ENCODE measurements at regions not wholly inside any gene's neighbourhood (a gene's known extent, or its start where the extent isn't known, plus 50 kb on each side); places are given as distances from the start of the nearest gene placed in this dataset.
"Not testable (repeated sequence)": the region's sequence is repeated elsewhere in the genome, so short reads cannot be mapped to it uniquely, and the experiment has no call there.

GRCh38 chr3:11739706-11740105 lies 96.0 kb upstream of the VGLL4 start:
- Histone ChIP-seq H3K4me3 (ENCODE audit: low read depth in 1 of 2, low read length in 2 of 2) (no peak overlapping the region), H3K9me3 (ENCODE audit: low read length) (no peaks in the 10 kb centered on the region), H3K4me1 (ENCODE audit: insufficient read depth, low read length) (no peaks in the 10 kb centered on the region), H3K27ac (ENCODE audit: low read depth, low read length) (no peak overlapping the region), H3K9ac (ENCODE audit: low read length) (no peak overlapping the region), H3K36me3 (ENCODE audit: insufficient read depth, low read length) (no peaks in the 10 kb centered on the region), H3K27me3 (ENCODE audit: control insufficient read depth in 1 of 2, insufficient read depth in 2 of 2, low read length in 2 of 2) (no peaks in the 10 kb centered on the region)

DNA sequence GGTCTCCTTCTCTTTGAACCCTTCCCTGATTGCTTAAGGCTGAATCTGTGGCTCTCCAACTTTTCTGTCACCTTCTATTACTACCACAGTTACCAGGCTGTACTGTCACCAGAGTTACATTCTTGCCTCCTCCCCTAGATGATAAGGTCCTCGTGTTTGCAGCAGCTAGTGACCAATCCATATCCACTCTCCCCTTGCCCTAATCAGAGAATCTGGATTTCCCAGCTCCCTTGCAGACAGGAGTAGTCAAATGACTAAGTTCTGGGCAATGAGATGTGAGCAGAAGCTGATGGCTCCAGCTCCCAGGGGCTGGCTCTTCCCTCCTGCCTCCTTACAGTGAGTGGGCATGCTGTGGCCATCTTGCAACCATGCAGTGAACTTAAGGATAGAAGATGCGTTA lies 95.4 kb upstream of the VGLL4 start:
- Histone ChIP-seq H3K36me3 (ENCODE audit: insufficient read depth, low read length) (no peaks in the 10 kb centered on the region), H3K9me3 (ENCODE audit: low read length) (no peaks in the 10 kb centered on the region), H3K9ac (ENCODE audit: low read length) (no peak overlapping the region), H3K27me3 (ENCODE audit: control insufficient read depth in 1 of 2, insufficient read depth in 2 of 2, low read length in 2 of 2) (no peaks in the 10 kb centered on the region), H3K4me3 (ENCODE audit: low read depth in 1 of 2, low read length in 2 of 2) (no peak overlapping the region), H3K4me1 (ENCODE audit: insufficient read depth, low read length) (no peaks in the 10 kb centered on the region), H3K27ac (ENCODE audit: low read depth, low read length) (no peak overlapping the region)

DNA sequence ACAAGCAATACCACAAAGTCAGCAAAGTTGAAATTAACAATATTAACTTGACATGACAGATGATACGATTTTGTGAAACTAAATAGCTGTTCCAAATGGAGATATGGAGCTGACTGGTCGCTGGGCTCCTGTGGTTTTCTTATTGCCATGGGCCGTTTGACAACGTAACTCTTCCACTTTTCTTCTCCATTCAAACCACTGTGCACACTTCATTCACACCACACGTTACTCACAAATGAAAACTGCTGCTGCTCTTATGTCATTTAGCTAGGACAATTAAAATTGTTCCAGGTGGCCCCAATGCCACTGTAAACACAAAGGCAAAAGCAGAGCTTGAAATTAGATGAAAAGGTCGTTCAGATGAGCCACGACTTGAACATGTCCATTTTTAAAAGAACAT lies 94.0 kb upstream of the VGLL4 start:
- Histone ChIP-seq H3K4me3 (ENCODE audit: low read depth in 1 of 2, low read length in 2 of 2) (no peak overlapping the region), H3K9ac (ENCODE audit: low read length) (no peak overlapping the region), H3K27ac (ENCODE audit: low read depth, low read length) (no peak overlapping the region), H3K9me3 (ENCODE audit: low read length) (no peaks in the 10 kb centered on the region), H3K4me1 (ENCODE audit: insufficient read depth, low read length) (no peaks in the 10 kb centered on the region), H3K36me3 (ENCODE audit: insufficient read depth, low read length) (no peaks in the 10 kb centered on the region), H3K27me3 (ENCODE audit: control insufficient read depth in 1 of 2, insufficient read depth in 2 of 2, low read length in 2 of 2) (no peaks in the 10 kb centered on the region)

DNA sequence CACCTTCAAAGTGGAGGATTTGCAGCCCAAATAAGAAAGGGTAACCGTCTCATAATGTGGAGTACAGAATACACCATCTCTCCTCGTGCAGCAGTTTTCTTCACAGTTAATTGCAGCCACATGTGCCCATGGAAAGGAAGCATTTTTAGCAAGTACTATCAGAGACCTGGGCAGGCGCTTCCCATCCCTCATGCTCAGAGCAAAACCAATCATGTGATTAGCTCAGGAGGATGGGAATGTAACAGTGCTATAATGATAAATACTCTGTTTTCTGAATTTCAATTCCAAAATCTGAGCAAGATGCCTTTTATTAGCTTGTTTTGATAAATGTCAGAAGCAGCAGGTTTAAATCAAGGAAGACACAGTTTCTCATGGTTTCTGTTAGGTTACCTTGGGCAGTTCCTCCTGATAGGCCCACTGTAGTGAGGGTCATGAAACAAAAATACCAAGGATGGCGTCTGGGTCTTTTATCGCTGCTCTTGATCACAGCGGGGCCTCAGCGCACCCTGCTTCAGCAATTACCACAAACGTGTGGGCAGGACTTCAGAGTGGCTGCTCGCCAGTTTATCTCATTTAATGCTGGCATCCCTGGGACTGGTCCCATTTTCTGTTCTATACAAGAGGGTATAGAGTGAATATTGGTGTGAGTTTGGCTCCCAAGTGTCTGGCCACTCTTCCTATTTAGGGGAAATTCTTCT lies 92.6 kb upstream of the VGLL4 start:
- Histone ChIP-seq H3K4me3 (ENCODE audit: low read depth in 1 of 2, low read length in 2 of 2) (no peak overlapping the region), H3K9me3 (ENCODE audit: low read length) (no peaks in the 10 kb centered on the region), H3K4me1 (ENCODE audit: insufficient read depth, low read length) (no peaks in the 10 kb centered on the region), H3K27me3 (ENCODE audit: control insufficient read depth in 1 of 2, insufficient read depth in 2 of 2, low read length in 2 of 2) (no peaks in the 10 kb centered on the region), H3K27ac (ENCODE audit: low read depth, low read length) (no peak overlapping the region), H3K9ac (ENCODE audit: low read length) (no peak overlapping the region), H3K36me3 (ENCODE audit: insufficient read depth, low read length) (no peaks in the 10 kb centered on the region)

DNA sequence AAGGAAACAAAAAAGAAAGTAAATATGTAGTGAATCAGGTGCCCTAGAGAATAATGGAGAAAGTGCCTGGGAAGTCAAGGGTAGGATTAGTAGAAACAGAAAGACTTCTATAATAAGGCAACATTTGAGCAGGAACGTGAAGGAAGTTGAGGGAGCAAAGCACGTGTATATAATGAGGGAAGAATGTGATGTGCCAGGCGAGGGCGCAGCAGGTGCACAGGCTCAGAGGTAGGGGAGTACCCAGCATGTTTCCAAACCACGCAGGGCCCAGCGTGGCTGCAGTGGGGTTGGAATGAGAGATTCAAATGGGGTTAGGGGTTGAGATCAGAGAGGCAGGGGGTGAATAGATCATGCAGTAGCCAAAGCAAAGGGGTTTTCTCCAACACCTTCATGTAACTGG lies 91.9 kb upstream of the VGLL4 start:
- Histone ChIP-seq H3K4me1 (ENCODE audit: insufficient read depth, low read length) (no peaks in the 10 kb centered on the region), H3K4me3 (ENCODE audit: low read depth in 1 of 2, low read length in 2 of 2) (no peak overlapping the region), H3K9me3 (ENCODE audit: low read length) (no peaks in the 10 kb centered on the region), H3K27ac (ENCODE audit: low read depth, low read length) (no peak overlapping the region), H3K9ac (ENCODE audit: low read length) (no peak overlapping the region), H3K36me3 (ENCODE audit: insufficient read depth, low read length) (no peaks in the 10 kb centered on the region), H3K27me3 (ENCODE audit: control insufficient read depth in 1 of 2, insufficient read depth in 2 of 2, low read length in 2 of 2) (no peaks in the 10 kb centered on the region)

- not testable (repeated sequence) for H3K27me3 ChIP-seq (ENCODE audit: control insufficient read depth in 1 of 2, insufficient read depth in 2 of 2, low read length in 2 of 2); H3K36me3 ChIP-seq (ENCODE audit: insufficient read depth, low read length); H3K4me3 ChIP-seq (ENCODE audit: low read depth in 1 of 2, low read length in 2 of 2); H3K4me1 ChIP-seq (ENCODE audit: insufficient read depth, low read length); H3K9me3 ChIP-seq (ENCODE audit: low read length); H3K27ac ChIP-seq (ENCODE audit: low read depth, low read length); H3K9ac ChIP-seq (ENCODE audit: low read length)
Measured at GRCh38 chr3:11735111-11735510, 91.4 kb upstream of the VGLL4 start.

GRCh38 chr3:11733914-11734313 lies 90.2 kb upstream of the VGLL4 start:
- Histone ChIP-seq H3K36me3 (ENCODE audit: insufficient read depth, low read length) (no peaks in the 10 kb centered on the region), H3K27ac (ENCODE audit: low read depth, low read length) (no peak overlapping the region), H3K9ac (ENCODE audit: low read length) (no peak overlapping the region), H3K9me3 (ENCODE audit: low read length) (no peaks in the 10 kb centered on the region), H3K27me3 (ENCODE audit: control insufficient read depth in 1 of 2, insufficient read depth in 2 of 2, low read length in 2 of 2) (no peaks in the 10 kb centered on the region), H3K4me3 (ENCODE audit: low read depth in 1 of 2, low read length in 2 of 2) (no peak overlapping the region), H3K4me1 (ENCODE audit: insufficient read depth, low read length) (no peaks in the 10 kb centered on the region)

DNA sequence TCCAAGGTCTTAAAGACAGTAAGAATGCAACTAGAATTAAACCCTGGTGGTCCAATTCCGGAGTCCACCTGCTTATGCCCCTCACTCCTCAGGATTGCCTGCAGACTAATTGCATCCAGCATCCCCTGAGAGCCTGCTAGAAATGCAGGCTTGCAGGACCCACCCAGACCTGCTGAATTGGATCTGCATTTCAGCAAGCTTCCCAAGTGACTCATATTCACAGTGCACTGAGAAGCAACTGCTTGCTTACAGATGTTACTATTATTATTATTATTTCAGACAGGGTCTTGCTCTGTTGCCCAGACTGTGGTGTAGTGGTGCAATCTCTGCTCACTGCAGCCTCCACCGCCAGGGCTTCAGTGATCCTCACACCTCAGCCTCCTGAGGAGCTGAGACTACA lies 83.5 kb upstream of the VGLL4 start:
- Histone ChIP-seq H3K4me3 (ENCODE audit: low read depth in 1 of 2, low read length in 2 of 2) (no peak overlapping the region), H3K4me1 (ENCODE audit: insufficient read depth, low read length) (no peaks in the 10 kb centered on the region), H3K27me3 (ENCODE audit: control insufficient read depth in 1 of 2, insufficient read depth in 2 of 2, low read length in 2 of 2) (no peaks in the 10 kb centered on the region), H3K27ac (ENCODE audit: low read depth, low read length) (no peak overlapping the region), H3K9me3 (ENCODE audit: low read length) (no peaks in the 10 kb centered on the region), H3K36me3 (ENCODE audit: insufficient read depth, low read length) (no peaks in the 10 kb centered on the region), H3K9ac (ENCODE audit: low read length) (no peak overlapping the region)

DNA sequence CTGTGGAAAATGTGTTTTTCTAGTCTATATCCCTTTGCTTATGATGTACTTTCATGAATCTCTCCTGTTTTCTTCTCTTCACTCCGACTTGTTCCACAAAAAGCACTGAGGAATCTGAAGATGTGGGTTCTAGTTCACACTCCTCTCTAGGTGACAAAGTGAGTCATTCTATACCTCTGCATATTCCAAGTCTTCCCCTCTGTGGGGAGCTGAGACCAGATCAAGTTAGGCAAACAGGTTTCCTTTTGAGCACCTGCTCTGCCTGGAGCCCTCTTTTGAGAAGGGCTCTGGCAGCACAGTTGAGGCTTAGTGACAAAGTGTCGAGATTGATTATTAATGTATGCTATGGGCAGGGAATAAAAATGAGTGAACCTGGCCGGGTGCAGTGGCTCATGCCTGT lies 82.4 kb upstream of the VGLL4 start:
- no peaks in the 10 kb centered on the region for H3K27me3 ChIP-seq (ENCODE audit: control insufficient read depth in 1 of 2, insufficient read depth in 2 of 2, low read length in 2 of 2)

GRCh38 chr3:11725340-11725641 lies 81.6 kb upstream of the VGLL4 start:
- not testable (repeated sequence) for H3K9me3 ChIP-seq (ENCODE audit: low read length); H3K4me3 ChIP-seq (ENCODE audit: low read depth in 1 of 2, low read length in 2 of 2); H3K9ac ChIP-seq (ENCODE audit: low read length); H3K4me1 ChIP-seq (ENCODE audit: insufficient read depth, low read length); H3K36me3 ChIP-seq (ENCODE audit: insufficient read depth, low read length); H3K27ac ChIP-seq (ENCODE audit: low read depth, low read length); H3K27me3 ChIP-seq (ENCODE audit: control insufficient read depth in 1 of 2, insufficient read depth in 2 of 2, low read length in 2 of 2)

More for the DNA sequence above, 82.4 kb upstream of the VGLL4 start:
- H3K9ac ChIP-seq (ENCODE audit: low read length), result no peak overlapping the region
- H3K36me3 ChIP-seq (ENCODE audit: insufficient read depth, low read length), result no peaks in the 10 kb centered on the region
- no peak overlapping the region for H3K27ac ChIP-seq (ENCODE audit: low read depth, low read length)
- H3K4me3 ChIP-seq (ENCODE audit: low read depth in 1 of 2, low read length in 2 of 2), result no peak overlapping the region
- no peaks in the 10 kb centered on the region for H3K9me3 ChIP-seq (ENCODE audit: low read length)
- H3K4me1 ChIP-seq (ENCODE audit: insufficient read depth, low read length), result peaks cover under 1% of the 10 kb centered on the region

GRCh38 chr3:11724615-11725339 lies 81.1 kb upstream of the VGLL4 start:
- Histone ChIP-seq H3K4me3 (ENCODE audit: low read depth in 1 of 2, low read length in 2 of 2) (no peak overlapping the region), H3K27me3 (ENCODE audit: control insufficient read depth in 1 of 2, insufficient read depth in 2 of 2, low read length in 2 of 2) (no peaks in the 10 kb centered on the region), H3K27ac (ENCODE audit: low read depth, low read length) (no peak overlapping the region), H3K36me3 (ENCODE audit: insufficient read depth, low read length) (no peaks in the 10 kb centered on the region), H3K9me3 (ENCODE audit: low read length) (no peaks in the 10 kb centered on the region), H3K4me1 (ENCODE audit: insufficient read depth, low read length) (peaks cover 5% of the 10 kb centered on the region), H3K9ac (ENCODE audit: low read length) (no peak overlapping the region)

- H3K36me3 ChIP-seq (ENCODE audit: insufficient read depth, low read length), result no peaks in the 10 kb centered on the region
- no peaks in the 10 kb centered on the region for H3K9me3 ChIP-seq (ENCODE audit: low read length)
- H3K27ac ChIP-seq (ENCODE audit: low read depth, low read length), result no peak overlapping the region
- H3K27me3 ChIP-seq (ENCODE audit: control insufficient read depth in 1 of 2, insufficient read depth in 2 of 2, low read length in 2 of 2), result no peaks in the 10 kb centered on the region
- no peak overlapping the region for H3K9ac ChIP-seq (ENCODE audit: low read length)
- H3K4me3 ChIP-seq (ENCODE audit: low read depth in 1 of 2, low read length in 2 of 2), result no peak overlapping the region
- H3K4me1 ChIP-seq (ENCODE audit: insufficient read depth, low read length), result peaks cover 17% of the 10 kb centered on the region
Measured at GRCh38 chr3:11721479-11721878, 77.8 kb upstream of the VGLL4 start.
